ENCODE measurements at regions not wholly inside any gene's neighbourhood (a gene's known extent, or its start where the extent isn't known, plus 50 kb on each side); places are given as distances from the start of the nearest gene placed in this dataset.

GRCh38 chr20:48057251-48057650, 272.0 kb upstream of the SULF2 start:
- Histone ChIP-seq H2AFZ (ENCODE audit: low read length) (no peak overlapping the region), H3K9me2 (replicated peaks; ENCODE audit: low read depth, low read length) (no peaks in the 10 kb centered on the region), H3K4me1 (ENCODE audit: insufficient read depth, low read length, poor library complexity, severe bottlenecking) (no peaks in the 10 kb centered on the region), H3K9me3 (ENCODE audit: insufficient read depth, low read depth, low read length) (peaks cover 15% of the 10 kb centered on the region; the same call in 1 of the 2 replicates), H3K9ac (ENCODE audit: low read depth, low read length, poor library complexity, severe bottlenecking) (no peak overlapping the region), H3K4me2 (ENCODE audit: low read depth, low read length, poor library complexity, severe bottlenecking) (no peak overlapping the region), H3K4me3 (ENCODE audit: low read length, poor library complexity, severe bottlenecking) (no peak overlapping the region), H3K36me3 (ENCODE audit: insufficient read depth, low read length) (no peaks in the 10 kb centered on the region), H3F3A (ENCODE audit: low read depth) (no peaks in the 10 kb centered on the region), H3K27me3 (ENCODE audit: insufficient read depth, low read length, poor library complexity, severe bottlenecking) (no peaks in the 10 kb centered on the region), H3K79me2 (ENCODE audit: insufficient read depth, low read length) (no peaks in the 10 kb centered on the region), H4K20me1 (ENCODE audit: insufficient read depth, low read length, poor library complexity, severe bottlenecking) (no peaks in the 10 kb centered on the region)
- no peak for TF ChIP-seq EZH2phosphoT487 (IDR thresholded peaks at IDR 0.05; ENCODE audit: borderline replicate concordance)
- TF ChIP-seq CTCF (conservative IDR thresholded peaks at IDR 0.05; ENCODE audit: low read length), result no peak

GRCh38 chr20:48056218-48056617, 270.9 kb upstream of the SULF2 start:
- H3K4me2 ChIP-seq (ENCODE audit: low read depth, low read length, poor library complexity, severe bottlenecking), result no peak overlapping the region
- no peaks in the 10 kb centered on the region for H3K36me3 ChIP-seq (ENCODE audit: insufficient read depth, low read length)
- H3K4me3 ChIP-seq (ENCODE audit: low read length, poor library complexity, severe bottlenecking), result no peak overlapping the region
- H3K79me2 ChIP-seq (ENCODE audit: insufficient read depth, low read length), result no peaks in the 10 kb centered on the region
- H2AFZ ChIP-seq (ENCODE audit: low read length), result no peak overlapping the region
- H3K9me2 ChIP-seq (replicated peaks; ENCODE audit: low read depth, low read length), result no peaks in the 10 kb centered on the region
- peaks cover 15% of the 10 kb centered on the region; the same call in 1 of the 2 replicates for H3K9me3 ChIP-seq (ENCODE audit: insufficient read depth, low read depth, low read length)
- no peaks in the 10 kb centered on the region for H3K27me3 ChIP-seq (ENCODE audit: insufficient read depth, low read length, poor library complexity, severe bottlenecking)
- no peaks in the 10 kb centered on the region for H3F3A ChIP-seq (ENCODE audit: low read depth)
- TF ChIP-seq EZH2phosphoT487 (IDR thresholded peaks at IDR 0.05; ENCODE audit: borderline replicate concordance) (no peak), CTCF (conservative IDR thresholded peaks at IDR 0.05; ENCODE audit: low read length) (no peak)
- no peaks in the 10 kb centered on the region for H4K20me1 ChIP-seq (ENCODE audit: insufficient read depth, low read length, poor library complexity, severe bottlenecking)
- no peaks in the 10 kb centered on the region for H3K4me1 ChIP-seq (ENCODE audit: insufficient read depth, low read length, poor library complexity, severe bottlenecking)
- no peak overlapping the region for H3K9ac ChIP-seq (ENCODE audit: low read depth, low read length, poor library complexity, severe bottlenecking)

GRCh38 chr20:48054051-48054450, 268.8 kb upstream of the SULF2 start:
- Histone ChIP-seq H4K20me1 (ENCODE audit: insufficient read depth, low read length, poor library complexity, severe bottlenecking) (no peaks in the 10 kb centered on the region), H2AFZ (ENCODE audit: low read length) (no peak overlapping the region), H3K4me2 (ENCODE audit: low read depth, low read length, poor library complexity, severe bottlenecking) (no peak overlapping the region), H3K36me3 (ENCODE audit: insufficient read depth, low read length) (no peaks in the 10 kb centered on the region), H3K4me1 (ENCODE audit: insufficient read depth, low read length, poor library complexity, severe bottlenecking) (no peaks in the 10 kb centered on the region), H3K9me2 (replicated peaks; ENCODE audit: low read depth, low read length) (no peaks in the 10 kb centered on the region), H3K4me3 (ENCODE audit: low read length, poor library complexity, severe bottlenecking) (no peak overlapping the region), H3K9me3 (ENCODE audit: insufficient read depth, low read depth, low read length) (peaks cover 15% of the 10 kb centered on the region; the same call in 1 of the 2 replicates), H3K27me3 (ENCODE audit: insufficient read depth, low read length, poor library complexity, severe bottlenecking) (no peaks in the 10 kb centered on the region), H3K9ac (ENCODE audit: low read depth, low read length, poor library complexity, severe bottlenecking) (no peak overlapping the region), H3F3A (ENCODE audit: low read depth) (no peaks in the 10 kb centered on the region), H3K79me2 (ENCODE audit: insufficient read depth, low read length) (no peaks in the 10 kb centered on the region)
- no peak for TF ChIP-seq CTCF (conservative IDR thresholded peaks at IDR 0.05; ENCODE audit: low read length)
- TF ChIP-seq EZH2phosphoT487 (IDR thresholded peaks at IDR 0.05; ENCODE audit: borderline replicate concordance), result no peak
